H9 (cell line): ENCODE measurements at regions not wholly inside any gene's neighbourhood (a gene's known extent, or its start where the extent isn't known, plus 50 kb on each side); places are given as distances from the start of the nearest gene placed in this dataset.

ENCODE experiments used
- DNase-seq: peaks from one replicate; pipeline ENCODE4 v3.0.0-alpha.2; 2017
- H2AFZ ChIP-seq: one replicate; pipeline ENCODE4 v1.6.1; 2013; ENCODE audit warnings: mild to moderate bottlenecking, low read length, control low read depth, moderate library complexity
- H2AK5ac ChIP-seq: 2 replicates; pipeline ENCODE4 v1.6.1; 2013; ENCODE audit warnings: low read length, control low read depth, mixed read lengths; ENCODE audit not compliant: insufficient read length
- H2BK120ac ChIP-seq: one replicate; pipeline ENCODE4 v1.6.1; 2013; ENCODE audit warnings: low read depth, mild to moderate bottlenecking, low read length, control low read depth, inconsistent platforms; ENCODE audit not compliant: poor library complexity, severe bottlenecking
- H2BK12ac ChIP-seq: 2 replicates; pipeline ENCODE4 v1.6.1; 2013; ENCODE audit warnings: low read length, control low read depth, mixed read lengths, low read depth; ENCODE audit not compliant: insufficient read length
- H2BK15ac ChIP-seq: 2 replicates; pipeline ENCODE4 v1.6.1; 2013; ENCODE audit warnings: low read depth, low read length, control low read depth
- H2BK20ac ChIP-seq: one replicate; pipeline ENCODE4 v1.6.1; 2013; ENCODE audit warnings: low read depth, mild to moderate bottlenecking, low read length, control low read depth, inconsistent platforms; ENCODE audit not compliant: poor library complexity, severe bottlenecking
- H2BK5ac ChIP-seq: 2 replicates; pipeline ENCODE4 v1.6.1; 2013; ENCODE audit warnings: low read length, control low read depth, mixed read lengths; ENCODE audit not compliant: insufficient read length
- H3K14ac ChIP-seq: 2 replicates; pipeline ENCODE4 v1.6.1; 2013; ENCODE audit warnings: low read length, control low read depth; ENCODE audit not compliant: insufficient read depth
- H3K18ac ChIP-seq: 2 replicates; pipeline ENCODE4 v1.6.1; 2013; ENCODE audit warnings: low read depth, mild to moderate bottlenecking, mixed read lengths, low read length, control low read depth; ENCODE audit not compliant: insufficient read length
- H3K23ac ChIP-seq: 2 replicates; pipeline ENCODE4 v1.6.1; 2013; ENCODE audit warnings: low read length, control low read depth, mixed read lengths, low read depth; ENCODE audit not compliant: insufficient read length
- H3K23me2 ChIP-seq: 2 replicates; pipeline ENCODE4 v1.6.1; 2013; ENCODE audit warnings: low read depth, mild to moderate bottlenecking, mixed read lengths, low read length, control low read depth; ENCODE audit not compliant: insufficient read length, poor library complexity, severe bottlenecking
- H3K27ac ChIP-seq: 2 replicates; pipeline ENCODE4 v1.5.1; 2013; ENCODE audit warnings: low read length, control low read depth, mixed read lengths, low read depth; ENCODE audit not compliant: insufficient read length
- H3K27me3 ChIP-seq: 2 replicates; pipeline ENCODE4 v1.6.1; 2013; ENCODE audit warnings: low read length, control low read depth, inconsistent platforms; ENCODE audit not compliant: insufficient read depth
- H3K4ac ChIP-seq: 2 replicates; pipeline ENCODE4 v1.6.1; 2013; ENCODE audit warnings: low read depth, mild to moderate bottlenecking, control low read depth, inconsistent platforms, low read length, moderate library complexity
- H3K4me1 ChIP-seq: 2 replicates; pipeline ENCODE4 v1.6.1; 2013; ENCODE audit warnings: low read length, control low read depth, inconsistent platforms; ENCODE audit not compliant: insufficient read depth
- H3K4me2 ChIP-seq: 2 replicates; pipeline ENCODE4 v1.6.1; 2013; ENCODE audit warnings: low read length, control low read depth, mixed read lengths; ENCODE audit not compliant: insufficient read length, insufficient read depth
- H3K56ac ChIP-seq: 2 replicates; pipeline ENCODE4 v1.6.1; 2013; ENCODE audit warnings: low read depth, mild to moderate bottlenecking, mixed read lengths, low read length, control low read depth; ENCODE audit not compliant: insufficient read length
- H3K79me1 ChIP-seq: 2 replicates; pipeline ENCODE4 v1.6.1; 2013; ENCODE audit warnings: low read depth, mild to moderate bottlenecking, moderate library complexity, low read length, control low read depth, inconsistent platforms; ENCODE audit not compliant: insufficient read depth, poor library complexity, severe bottlenecking
- H3K79me2 ChIP-seq: 2 replicates; pipeline ENCODE4 v1.6.1; 2013; ENCODE audit warnings: low read length, control low read depth, inconsistent platforms; ENCODE audit not compliant: insufficient read depth
- H3K9ac ChIP-seq: 2 replicates; pipeline ENCODE4 v1.6.1; 2013; ENCODE audit warnings: low read length, control low read depth, mixed read lengths; ENCODE audit not compliant: insufficient read length; ENCODE audit errors: extremely low read depth
- H3K9me3 ChIP-seq: one replicate; pipeline ENCODE4 v1.6.1; 2013; ENCODE audit warnings: low read depth, low read length, inconsistent platforms; ENCODE audit not compliant: control insufficient read depth
- H3T11ph ChIP-seq: one replicate; pipeline ENCODE4 v1.6.1; 2013; ENCODE audit warnings: mild to moderate bottlenecking, low read length, control low read depth, inconsistent platforms
- H4K20me1 ChIP-seq: one replicate; pipeline ENCODE4 v1.6.1; 2013; ENCODE audit not compliant: control insufficient read depth, insufficient read length, insufficient read depth
- H4K5ac ChIP-seq: 2 replicates; pipeline ENCODE4 v1.6.1; 2013; ENCODE audit warnings: low read depth, mild to moderate bottlenecking, mixed read lengths, low read length, control low read depth; ENCODE audit not compliant: insufficient read length
- H4K8ac ChIP-seq: replicated peaks from 2 replicates; pipeline ENCODE4 v1.6.1; 2013; ENCODE audit warnings: low read length, control low read depth, mixed read lengths, low read depth; ENCODE audit not compliant: insufficient read length
- H4K91ac ChIP-seq: 2 replicates; pipeline ENCODE4 v1.6.1; 2013; ENCODE audit warnings: low read depth, mild to moderate bottlenecking, moderate library complexity, mixed read lengths, low read length, control low read depth; ENCODE audit not compliant: insufficient read length
- H3K27ac Mint-ChIP-seq, 3 experiments: 2 replicates in 2 of 3; 3 replicates in 1 of 3; pipeline ENCODE4 v1.8.0; 2020 to 2021; ENCODE audit warnings: mixed read lengths in 3 of 3, mild to moderate bottlenecking in 1 of 3, moderate library complexity in 1 of 3
- H3K27me3 Mint-ChIP-seq: 2 replicates; pipeline ENCODE4 v1.8.0; 2021; ENCODE audit warnings: low read depth, mild to moderate bottlenecking, moderate library complexity, mixed read lengths
- H3K36me3 Mint-ChIP-seq, 3 experiments: 2 replicates in 2 of 3; 3 replicates in 1 of 3; pipeline ENCODE4 v1.8.0; 2020 to 2021; ENCODE audit warnings: low read depth in 3 of 3, mixed read lengths in 3 of 3; ENCODE audit not compliant: insufficient read depth in 1 of 3
- H3K4me1 Mint-ChIP-seq, 2 experiments: 2 replicates each; pipeline ENCODE4 v1.8.0; 2020; ENCODE audit warnings: mixed read lengths in 2 of 2
- H3K4me3 Mint-ChIP-seq, 2 experiments: 2 replicates in 1 of 2; 3 replicates in 1 of 2; pipeline ENCODE4 v1.8.0; 2020 to 2021; ENCODE audit warnings: mild to moderate bottlenecking in 2 of 2, mixed read lengths in 2 of 2, moderate library complexity in 1 of 2
- H3K9me3 Mint-ChIP-seq, 2 experiments: 2 replicates in 1 of 2; 3 replicates in 1 of 2; pipeline ENCODE4 v1.8.0; 2020; ENCODE audit warnings: mild to moderate bottlenecking in 2 of 2, mixed read lengths in 2 of 2, moderate library complexity in 1 of 2
- WGBS: extraction: QIAGEN DNeasy Blood & Tissue Kit; methylation state at CpG from one replicate; pipeline ENCODE4 v1.1.7; 2013; ENCODE audit warnings: missing lambda C conversion rate, low lambda C conversion rate, mixed read lengths; ENCODE audit not compliant: insufficient read length; ENCODE audit errors: extremely low coverage; 5-methylcytosine and 5-hydroxymethylcytosine counted together
- TF ChIP-seq, protein P1 (sequence below): fragments of 200-600 bp; sonication (generic); conservative IDR thresholded peaks from 3 replicates; pipeline ENCODE4 v1.8.0; 2021; ENCODE audit warnings: antibody characterized with exemption, mild to moderate bottlenecking

DNA sequence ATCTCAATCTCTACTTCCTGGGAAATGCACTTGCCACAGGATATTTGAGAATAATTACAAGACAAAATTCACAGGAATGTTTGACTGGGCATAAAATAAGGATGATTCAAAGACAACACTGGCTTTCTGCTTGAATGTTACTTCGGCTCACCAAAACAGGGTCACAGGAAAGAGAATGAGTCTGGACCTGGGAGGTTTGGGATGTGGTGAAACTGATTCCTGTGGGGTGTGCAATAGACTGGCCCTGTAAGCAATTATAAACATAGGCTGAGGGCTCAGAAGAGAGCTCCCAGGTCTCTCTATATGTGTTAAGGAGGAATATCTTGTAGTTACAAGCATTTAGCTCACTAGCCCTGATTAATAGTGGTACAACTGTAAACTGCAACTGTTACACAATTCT lies 613.9 kb upstream of the CELF2 start:
- no peak overlapping the region for H3K4me3 Mint-ChIP-seq
- H3K4me1 Mint-ChIP-seq: no peaks in the 10 kb centered on the region
- no peak overlapping the region for H2BK5ac ChIP-seq
- peaks cover 0 to 6% (median 0%) of the 10 kb centered on the region in 3 experiments; a peak in 2 of 7 replicates for H3K36me3 Mint-ChIP-seq
- H2BK15ac ChIP-seq: no peak overlapping the region
- no peak overlapping the region for H2AFZ ChIP-seq
- no peak overlapping the region for H3K4me2 ChIP-seq
- H4K20me1 ChIP-seq: no peaks in the 10 kb centered on the region
- DNase-seq: no peak
- no peaks in the 10 kb centered on the region for H3K27me3 ChIP-seq
- no peaks in the 10 kb centered on the region for H3K79me2 ChIP-seq
- no peak overlapping the region for H3K14ac ChIP-seq
- TF ChIP-seq, protein P1, sequence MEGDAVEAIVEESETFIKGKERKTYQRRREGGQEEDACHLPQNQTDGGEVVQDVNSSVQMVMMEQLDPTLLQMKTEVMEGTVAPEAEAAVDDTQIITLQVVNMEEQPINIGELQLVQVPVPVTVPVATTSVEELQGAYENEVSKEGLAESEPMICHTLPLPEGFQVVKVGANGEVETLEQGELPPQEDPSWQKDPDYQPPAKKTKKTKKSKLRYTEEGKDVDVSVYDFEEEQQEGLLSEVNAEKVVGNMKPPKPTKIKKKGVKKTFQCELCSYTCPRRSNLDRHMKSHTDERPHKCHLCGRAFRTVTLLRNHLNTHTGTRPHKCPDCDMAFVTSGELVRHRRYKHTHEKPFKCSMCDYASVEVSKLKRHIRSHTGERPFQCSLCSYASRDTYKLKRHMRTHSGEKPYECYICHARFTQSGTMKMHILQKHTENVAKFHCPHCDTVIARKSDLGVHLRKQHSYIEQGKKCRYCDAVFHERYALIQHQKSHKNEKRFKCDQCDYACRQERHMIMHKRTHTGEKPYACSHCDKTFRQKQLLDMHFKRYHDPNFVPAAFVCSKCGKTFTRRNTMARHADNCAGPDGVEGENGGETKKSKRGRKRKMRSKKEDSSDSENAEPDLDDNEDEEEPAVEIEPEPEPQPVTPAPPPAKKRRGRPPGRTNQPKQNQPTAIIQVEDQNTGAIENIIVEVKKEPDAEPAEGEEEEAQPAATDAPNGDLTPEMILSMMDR: no peak
- no peak overlapping the region for H2BK12ac ChIP-seq
- H4K8ac ChIP-seq: no peak overlapping the region
- H4K5ac ChIP-seq: no peak overlapping the region
- H3K23ac ChIP-seq: no peak overlapping the region
- H3K9ac ChIP-seq: no peak overlapping the region
- peaks cover 0 to 3% of the 10 kb centered on the region in 2 experiments; a peak in 1 of 5 replicates for H3K9me3 Mint-ChIP-seq
- no peak overlapping the region for H3K27ac ChIP-seq
- no peak overlapping the region for H3K4ac ChIP-seq
- no peak overlapping the region for H2BK120ac ChIP-seq
- H3K9me3 ChIP-seq: no peaks in the 10 kb centered on the region
- no CpG with 5 or more reads among the region's 1 CpG for WGBS
- H3K18ac ChIP-seq: no peak overlapping the region
- H3K79me1 ChIP-seq: no peaks in the 10 kb centered on the region
- H3K4me1 ChIP-seq: no peaks in the 10 kb centered on the region
- H3K56ac ChIP-seq: no peak overlapping the region
- no peak overlapping the region for H2AK5ac ChIP-seq
- H3K23me2 ChIP-seq: no peaks in the 10 kb centered on the region
- no peaks in the 10 kb centered on the region for H3K27me3 Mint-ChIP-seq
- H4K91ac ChIP-seq: no peak overlapping the region
- no peak overlapping the region for H3K27ac Mint-ChIP-seq
- no peak overlapping the region for H2BK20ac ChIP-seq
- no peak overlapping the region for H3T11ph ChIP-seq
